GM23248 (cell line): ENCODE measurements at regions not wholly inside any gene's neighbourhood (a gene's known extent, or its start where the extent isn't known, plus 50 kb on each side); places are given as distances from the start of the nearest gene placed in this dataset.

ENCODE experiments used
- DNase-seq: peaks from one replicate; pipeline ENCODE4 v3.0.0-alpha.2; 2015
- H2AFZ ChIP-seq: fragments of 200-600 bp; sonication (generic); 2 replicates; pipeline ENCODE4 v1.6.1; 2016; ENCODE audit warnings: antibody characterized with exemption
- H3F3A ChIP-seq: fragments of 200-600 bp; sonication (generic); 2 replicates; pipeline ENCODE4 v1.6.1; 2016; ENCODE audit warnings: mild to moderate bottlenecking, antibody characterized with exemption, mixed run types; ENCODE audit not compliant: insufficient read depth
- H3K27ac ChIP-seq: fragments of 200-600 bp; sonication (generic); 2 replicates; pipeline ENCODE4 v1.5.1; 2016; ENCODE audit warnings: mild to moderate bottlenecking
- H3K27me3 ChIP-seq: fragments of 200-600 bp; sonication (generic); replicated peaks from 2 replicates; pipeline ENCODE4 v1.6.1; 2016; ENCODE audit warnings: mild to moderate bottlenecking; ENCODE audit not compliant: insufficient read depth
- H3K36me3 ChIP-seq: fragments of 200-600 bp; sonication (generic); 2 replicates; pipeline ENCODE4 v1.6.1; 2016; ENCODE audit warnings: low read depth, mild to moderate bottlenecking
- H3K4me1 ChIP-seq: fragments of 200-600 bp; sonication (generic); 2 replicates; pipeline ENCODE4 v1.6.1; 2016; ENCODE audit warnings: mild to moderate bottlenecking; ENCODE audit not compliant: insufficient read depth
- H3K4me2 ChIP-seq: fragments of 200-600 bp; sonication (generic); one replicate; pipeline ENCODE4 v1.6.1; 2016; ENCODE audit warnings: mild to moderate bottlenecking; ENCODE audit not compliant: unreplicated experiment
- H3K4me3 ChIP-seq: fragments of 200-600 bp; sonication (generic); 2 replicates; pipeline ENCODE4 v1.5.1; 2016; ENCODE audit warnings: mild to moderate bottlenecking
- H3K79me2 ChIP-seq: fragments of 200-600 bp; sonication (generic); 2 replicates; pipeline ENCODE4 v1.6.1; 2016; ENCODE audit warnings: mild to moderate bottlenecking; ENCODE audit not compliant: insufficient read depth
- H3K9ac ChIP-seq: fragments of 200-600 bp; sonication (generic); 2 replicates; pipeline ENCODE4 v1.6.1; 2016; ENCODE audit warnings: mild to moderate bottlenecking
- H3K9me2 ChIP-seq: fragments of 200-600 bp; sonication (generic); 2 replicates; pipeline ENCODE4 v1.6.1; 2016; ENCODE audit warnings: mixed run types, mild to moderate bottlenecking, moderate library complexity; ENCODE audit not compliant: insufficient read depth
- H3K9me3 ChIP-seq: fragments of 200-600 bp; sonication (generic); one replicate; pipeline ENCODE4 v1.6.1; 2017; ENCODE audit warnings: low read depth
- H4K20me1 ChIP-seq: fragments of 200-600 bp; sonication (generic); 2 replicates; pipeline ENCODE4 v1.6.0; 2016; ENCODE audit not compliant: insufficient read depth
- EZH2 ChIP-seq: fragments of 200-600 bp; sonication (generic); IDR thresholded peaks from 2 replicates; pipeline ENCODE4 v1.6.1; 2018; ENCODE audit warnings: antibody characterized with exemption, mild to moderate bottlenecking; ENCODE audit not compliant: insufficient read depth, poor library complexity, severe bottlenecking
- EZH2phosphoT487 ChIP-seq: fragments of 200-600 bp; sonication (generic); IDR thresholded peaks from 2 replicates; pipeline ENCODE4 v1.6.1; 2018; ENCODE audit warnings: antibody characterized with exemption, moderate library complexity, mild to moderate bottlenecking, low read depth; ENCODE audit not compliant: insufficient read depth
- WGBS, 2 experiments: methylation state at CpG; one replicate each; pipeline ENCODE4 v1.1.6; 2015 to 2017; ENCODE audit warnings: low lambda C conversion rate in 2 of 2, low coverage in 1 of 2; ENCODE audit errors: missing lambda C conversion rate in 2 of 2; 5-methylcytosine and 5-hydroxymethylcytosine counted together
- in situ Hi-C: fragments of 300-500 bp; cut with MboI; formaldehyde crosslinking; loops from 2 replicates; pipeline ENCODE4 v1.15.0; 2020

GRCh38 chr3:74862476-74862875, 248.0 kb upstream of the CNTN3 start:
- DNase-seq: peak; percentile 45
- no peak overlapping the region for H3K4me2 ChIP-seq
- no peaks in the 10 kb centered on the region for H3K27me3 ChIP-seq
- no peak overlapping the region for H2AFZ ChIP-seq
- H3K36me3 ChIP-seq: no peaks in the 10 kb centered on the region
- H3K27ac ChIP-seq: no peak overlapping the region
- TF ChIP-seq EZH2 (no peak), EZH2phosphoT487 (no peak)
- H3K9me3 ChIP-seq: no peaks in the 10 kb centered on the region
- no peaks in the 10 kb centered on the region for H3K79me2 ChIP-seq
- H3K9ac ChIP-seq: no peak overlapping the region
- in situ Hi-C loops: no loop called here
- H3K4me1 ChIP-seq: no peaks in the 10 kb centered on the region
- H3K4me3 ChIP-seq: no peak overlapping the region
- H3F3A ChIP-seq: no peaks in the 10 kb centered on the region
- H3K9me2 ChIP-seq: no peaks in the 10 kb centered on the region
- H4K20me1 ChIP-seq: no peaks in the 10 kb centered on the region
- 24 to 31% methylated on average over 3 of the region's 3 CpGs for WGBS, 2 experiments

- Histone ChIP-seq H3K4me1 (no peaks in the 10 kb centered on the region), H3K27ac (no peak overlapping the region), H3K4me2 (no peak overlapping the region), H3K79me2 (no peaks in the 10 kb centered on the region), H3K27me3 (no peaks in the 10 kb centered on the region), H2AFZ (no peak overlapping the region), H3K4me3 (no peak overlapping the region), H3F3A (no peaks in the 10 kb centered on the region), H3K36me3 (no peaks in the 10 kb centered on the region), H3K9me3 (no peaks in the 10 kb centered on the region), H3K9me2 (no peaks in the 10 kb centered on the region), H3K9ac (no peak overlapping the region), H4K20me1 (no peaks in the 10 kb centered on the region)
- no peak for TF ChIP-seq EZH2phosphoT487
- TF ChIP-seq EZH2: no peak
- no peak for DNase-seq
- WGBS, 2 experiments: 56% methylated on average over 3 of the region's 3 CpGs
- in situ Hi-C loops: no loop called here
Measured at GRCh38 chr3:74861211-74861610, 246.8 kb upstream of the CNTN3 start.

GRCh38 chr3:74858086-74858485, 243.6 kb upstream of the CNTN3 start:
- Histone ChIP-seq H2AFZ (no peak overlapping the region), H3K36me3 (no peaks in the 10 kb centered on the region), H3K9me2 (no peaks in the 10 kb centered on the region), H3F3A (no peaks in the 10 kb centered on the region), H3K4me3 (no peak overlapping the region), H3K9ac (no peak overlapping the region), H3K27me3 (no peaks in the 10 kb centered on the region), H3K4me1 (no peaks in the 10 kb centered on the region), H3K4me2 (no peak overlapping the region), H3K27ac (no peak overlapping the region), H3K9me3 (no peaks in the 10 kb centered on the region), H3K79me2 (no peaks in the 10 kb centered on the region), H4K20me1 (no peaks in the 10 kb centered on the region)
- in situ Hi-C loops: no loop called here
- TF ChIP-seq EZH2phosphoT487: no peak
- TF ChIP-seq EZH2: no peak
- no peak for DNase-seq
- WGBS, 2 experiments: 52 to 63% methylated on average over 2 of the region's 2 CpGs

- in situ Hi-C loops: no loop called here
- 83% methylated on average over 3 of the region's 3 CpGs for WGBS, 2 experiments
Measured at GRCh38 chr3:74850381-74850780, 235.9 kb upstream of the CNTN3 start.

GRCh38 chr3:74847093-74847492, 232.6 kb upstream of the CNTN3 start:
- H3K4me1 ChIP-seq: peaks cover 18% of the 10 kb centered on the region
- in situ Hi-C loops: no loop called here
- no peak for TF ChIP-seq EZH2
- no peaks in the 10 kb centered on the region for H3K27me3 ChIP-seq
- no peak for DNase-seq
- H3K4me3 ChIP-seq: no peak overlapping the region
- H3F3A ChIP-seq: 0 out of 2 replicates have a peak, but pooled peaks cover 11% of the 10 kb centered on the region
- no peak overlapping the region for H3K4me2 ChIP-seq
- H4K20me1 ChIP-seq: no peaks in the 10 kb centered on the region
- H3K9me2 ChIP-seq: no peaks in the 10 kb centered on the region
- no peaks in the 10 kb centered on the region for H3K36me3 ChIP-seq
- no peaks in the 10 kb centered on the region for H3K79me2 ChIP-seq
- no peak overlapping the region for H2AFZ ChIP-seq
- no peaks in the 10 kb centered on the region for H3K9me3 ChIP-seq
- H3K27ac ChIP-seq: no peak overlapping the region
- 70 to 72% methylated on average over 4 of the region's 4 CpGs for WGBS, 2 experiments
- H3K9ac ChIP-seq: no peak overlapping the region

More at GRCh38 chr3:74850381-74850780, 235.9 kb upstream of the CNTN3 start:
- TF ChIP-seq EZH2phosphoT487: no peak
- TF ChIP-seq EZH2: no peak
- H3K79me2 ChIP-seq: no peaks in the 10 kb centered on the region
- no peak for DNase-seq
- H3K9me3 ChIP-seq: no peaks in the 10 kb centered on the region
- H3K4me2 ChIP-seq: no peak overlapping the region
- H3K9me2 ChIP-seq: no peaks in the 10 kb centered on the region
- H4K20me1 ChIP-seq: no peaks in the 10 kb centered on the region
- H3F3A ChIP-seq: 0 out of 2 replicates have a peak, but pooled peaks cover 2% of the 10 kb centered on the region
- H3K36me3 ChIP-seq: no peaks in the 10 kb centered on the region
- H3K9ac ChIP-seq: no peak overlapping the region
- 0 out of 2 replicates have a peak, but pooled peaks cover 2% of the 10 kb centered on the region for H3K4me1 ChIP-seq
- no peak overlapping the region for H2AFZ ChIP-seq
- H3K27ac ChIP-seq: no peak overlapping the region
- H3K4me3 ChIP-seq: no peak overlapping the region
- H3K27me3 ChIP-seq: no peaks in the 10 kb centered on the region
